Upper lobe of left lung (tissue), 6 donors: ENCODE measurements at regions not wholly inside any gene's neighbourhood (a gene's known extent, or its start where the extent isn't known, plus 50 kb on each side); places are given as distances from the start of the nearest gene placed in this dataset.

ENCODE experiments used
- ATAC-seq, 2 donors: fragments of 200-7000 bp; cut with Tn5 transposase; one replicate each; pipeline ENCODE4 v1.9.1; 2022; ENCODE audit warnings: mild to moderate bottlenecking in 2 of 2, moderate library complexity in 2 of 2; ENCODE audit not compliant: low FRiP score in 2 of 2
- DNase-seq, 2 donors: peaks; one replicate each; pipeline ENCODE4 v3.0.0-alpha.2; 2019 to 2020
- H3K27ac ChIP-seq, 4 donors: fragments of 200-600 bp; sonication (generic); one replicate each; pipeline ENCODE4 v1.5.1; 2016 to 2019
- H3K27me3 ChIP-seq, 4 donors: fragments of 200-600 bp; sonication (generic); one replicate each; pipeline ENCODE4 v1.5.1; 2017 to 2019
- H3K36me3 ChIP-seq, 4 donors: fragments of 200-600 bp; sonication (generic); one replicate each; pipeline ENCODE4 v1.5.1; 2016 to 2019
- H3K4me1 ChIP-seq, 4 donors: fragments of 200-600 bp; sonication (generic); one replicate each; pipeline ENCODE4 v1.5.1; 2018 to 2019
- H3K4me3 ChIP-seq, 4 donors: fragments of 200-600 bp; sonication (generic); one replicate each; pipeline ENCODE4 v1.5.1; 2017 to 2019; ENCODE audit warnings: mild to moderate bottlenecking in 2 of 4, moderate library complexity in 1 of 4
- H3K9me3 ChIP-seq, 4 donors: fragments of 200-600 bp; sonication (generic); one replicate each; pipeline ENCODE4 v1.5.1; 2018 to 2019
- EP300 ChIP-seq, 4 donors: sonication (generic); formaldehyde crosslinking; IDR thresholded peaks; one replicate each; pipeline ENCODE4 v1.5.1; 2017; ENCODE audit warnings: antibody characterized with exemption in 4 of 4, control low read depth in 2 of 4
- POLR2A ChIP-seq, 4 donors: fragments of 450-650 bp; IDR thresholded peaks; one replicate each; pipeline ENCODE4 v1.5.1; 2016 to 2017; ENCODE audit warnings: antibody characterized with exemption in 4 of 4, mild to moderate bottlenecking in 2 of 4
- POLR2AphosphoS5 ChIP-seq, 2 donors: sonication (generic); formaldehyde crosslinking; IDR thresholded peaks; one replicate each; pipeline ENCODE4 v1.5.1; 2017; ENCODE audit warnings: antibody characterized with exemption in 2 of 2
- WGBS, 2 donors: methylation state at CpG; one replicate each; pipeline ENCODE4 v1.1.5; 2017 to 2018; 5-methylcytosine and 5-hydroxymethylcytosine counted together
- TF ChIP-seq, protein P1 (sequence below), 6 experiments: fragments of 450-650 bp in 4 of 6; fragments of 200-600 bp in 2 of 6; sonication (generic) in 2 of 6; IDR thresholded peaks; one replicate each; pipeline ENCODE4 v1.5.1; 2016 to 2019; ENCODE audit warnings: antibody characterized with exemption in 6 of 6
- donor health status: DM: no; HTN: no; CAD: no; lungs with moderate emphysema.
- donor health status: DM: no; HTN: yes; CAD: no; lungs with severe emphysema.

GRCh38 chr6:147666255-147666654 lies 157.8 kb downstream of the SAMD5 start:
- WGBS, 2 donors: 69 to 74% methylated on average over 4 of the region's 4 CpGs
- DNase-seq: no peak
- no peaks in the 10 kb centered on the region for H3K27me3 ChIP-seq

GRCh38 chr6:147667082-147667481 lies 158.6 kb downstream of the SAMD5 start:
- Histone ChIP-seq H3K27ac (no peak overlapping the region), H3K4me1 (no peaks in the 10 kb centered on the region), H3K36me3 (no peaks in the 10 kb centered on the region), H3K9me3 (peaks cover 0 to 6% (median 0%) of the 10 kb centered on the region in 4 donors), H3K27me3 (no peaks in the 10 kb centered on the region), H3K4me3 (no peak overlapping the region)
- ATAC-seq (no peak), DNase-seq (no peak)
- TF ChIP-seq POLR2A (IDR thresholded peaks at IDR 0.05) (no peak), EP300 (IDR thresholded peaks at IDR 0.05) (no peak), POLR2AphosphoS5 (IDR thresholded peaks at IDR 0.05) (no peak)
- WGBS, 2 donors: 75 to 84% methylated on average over 3 of the region's 3 CpGs

More at GRCh38 chr6:147666255-147666654, 157.8 kb downstream of the SAMD5 start:
- H3K9me3 ChIP-seq: peaks cover 0 to 6% (median 0%) of the 10 kb centered on the region in 4 donors
- no peak overlapping the region for H3K4me3 ChIP-seq
- TF ChIP-seq EP300 (IDR thresholded peaks at IDR 0.05): no peak
- no peak for TF ChIP-seq POLR2AphosphoS5 (IDR thresholded peaks at IDR 0.05)
- TF ChIP-seq, protein P1, sequence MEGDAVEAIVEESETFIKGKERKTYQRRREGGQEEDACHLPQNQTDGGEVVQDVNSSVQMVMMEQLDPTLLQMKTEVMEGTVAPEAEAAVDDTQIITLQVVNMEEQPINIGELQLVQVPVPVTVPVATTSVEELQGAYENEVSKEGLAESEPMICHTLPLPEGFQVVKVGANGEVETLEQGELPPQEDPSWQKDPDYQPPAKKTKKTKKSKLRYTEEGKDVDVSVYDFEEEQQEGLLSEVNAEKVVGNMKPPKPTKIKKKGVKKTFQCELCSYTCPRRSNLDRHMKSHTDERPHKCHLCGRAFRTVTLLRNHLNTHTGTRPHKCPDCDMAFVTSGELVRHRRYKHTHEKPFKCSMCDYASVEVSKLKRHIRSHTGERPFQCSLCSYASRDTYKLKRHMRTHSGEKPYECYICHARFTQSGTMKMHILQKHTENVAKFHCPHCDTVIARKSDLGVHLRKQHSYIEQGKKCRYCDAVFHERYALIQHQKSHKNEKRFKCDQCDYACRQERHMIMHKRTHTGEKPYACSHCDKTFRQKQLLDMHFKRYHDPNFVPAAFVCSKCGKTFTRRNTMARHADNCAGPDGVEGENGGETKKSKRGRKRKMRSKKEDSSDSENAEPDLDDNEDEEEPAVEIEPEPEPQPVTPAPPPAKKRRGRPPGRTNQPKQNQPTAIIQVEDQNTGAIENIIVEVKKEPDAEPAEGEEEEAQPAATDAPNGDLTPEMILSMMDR (IDR thresholded peaks at IDR 0.05): no peak
- TF ChIP-seq POLR2A (IDR thresholded peaks at IDR 0.05): no peak
- no peak overlapping the region for H3K27ac ChIP-seq
- H3K4me1 ChIP-seq: no peaks in the 10 kb centered on the region
- no peak for ATAC-seq
- H3K36me3 ChIP-seq: no peaks in the 10 kb centered on the region

DNA sequence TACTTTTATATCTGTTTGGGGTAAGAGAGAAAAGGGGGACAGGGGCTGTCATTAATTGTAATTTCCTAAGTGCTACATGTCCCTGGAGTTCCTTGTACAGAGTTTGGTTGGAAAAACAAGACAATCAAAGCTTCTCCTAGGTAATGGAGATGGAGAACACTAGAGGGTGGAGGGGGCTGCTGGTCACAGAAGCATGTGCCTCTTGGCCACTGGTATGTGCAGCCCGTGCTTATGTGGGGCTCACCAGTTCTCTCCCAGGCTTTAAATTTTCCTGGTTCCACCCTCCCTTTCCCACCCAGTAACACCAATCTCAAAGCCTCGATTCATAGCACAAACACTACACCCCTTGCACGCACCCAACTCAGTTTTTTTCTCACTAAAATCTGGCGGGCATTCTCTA lies 165.6 kb downstream of the SAMD5 start:
- Histone ChIP-seq H3K27me3 (no peaks in the 10 kb centered on the region), H3K36me3 (no peaks in the 10 kb centered on the region), H3K4me3 (no peak overlapping the region), H3K4me1 (no peaks in the 10 kb centered on the region), H3K27ac (no peak overlapping the region), H3K9me3 (peaks cover 0 to 6% (median 0%) of the 10 kb centered on the region in 4 donors)
- 77 to 78% methylated on average over 4 of the region's 4 CpGs for WGBS, 2 donors
- no peak for ATAC-seq
- TF ChIP-seq, protein P1 (IDR thresholded peaks at IDR 0.05): no peak
- TF ChIP-seq POLR2AphosphoS5 (IDR thresholded peaks at IDR 0.05) (no peak), EP300 (IDR thresholded peaks at IDR 0.05) (no peak), POLR2A (IDR thresholded peaks at IDR 0.05) (no peak)
- DNase-seq: no peak

GRCh38 chr6:147674794-147675193 lies 166.3 kb downstream of the SAMD5 start:
- DNase-seq (no peak), ATAC-seq (no peak)
- Histone ChIP-seq H3K27ac (no peak overlapping the region), H3K27me3 (no peaks in the 10 kb centered on the region), H3K4me1 (no peaks in the 10 kb centered on the region), H3K4me3 (no peak overlapping the region), H3K36me3 (no peaks in the 10 kb centered on the region), H3K9me3 (peaks cover 0 to 2% (median 0%) of the 10 kb centered on the region in 4 donors)
- TF ChIP-seq POLR2A (IDR thresholded peaks at IDR 0.05) (no peak), EP300 (IDR thresholded peaks at IDR 0.05) (no peak), POLR2AphosphoS5 (IDR thresholded peaks at IDR 0.05) (no peak)
- TF ChIP-seq, protein P1 (IDR thresholded peaks at IDR 0.05): no peak

DNA sequence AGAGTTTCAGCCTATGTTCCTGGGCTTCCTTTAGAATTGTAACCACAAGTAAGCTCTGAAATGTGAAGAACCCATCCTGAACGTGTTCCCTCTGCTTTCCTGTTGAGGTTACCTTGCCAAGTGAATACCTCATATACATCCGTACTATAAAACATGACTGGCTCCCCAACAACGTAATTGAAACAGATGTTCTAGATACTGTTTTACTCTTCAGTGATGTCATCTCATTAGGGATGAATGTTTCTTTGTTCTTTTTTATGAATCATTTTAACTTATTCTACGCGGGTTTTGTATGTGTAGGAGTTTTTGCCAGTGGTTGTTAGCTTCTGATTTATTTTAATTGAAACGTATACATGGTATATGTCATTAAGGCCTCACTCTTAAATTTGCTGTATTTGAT lies 166.8 kb downstream of the SAMD5 start:
- Histone ChIP-seq H3K36me3 (no peaks in the 10 kb centered on the region), H3K4me3 (no peak overlapping the region), H3K4me1 (no peaks in the 10 kb centered on the region), H3K27ac (no peak overlapping the region), H3K27me3 (no peaks in the 10 kb centered on the region), H3K9me3 (no peaks in the 10 kb centered on the region)
- no peak for DNase-seq
- no peak for ATAC-seq
- 85 to 91% methylated on average over 6 of the region's 6 CpGs for WGBS, 2 donors
- no peak for TF ChIP-seq EP300 (IDR thresholded peaks at IDR 0.05)
- no peak for TF ChIP-seq POLR2AphosphoS5 (IDR thresholded peaks at IDR 0.05)
- TF ChIP-seq POLR2A (IDR thresholded peaks at IDR 0.05): no peak
- TF ChIP-seq, protein P1 (IDR thresholded peaks at IDR 0.05): no peak
